ENCODE measurements at regions not wholly inside any gene's neighbourhood (a gene's known extent, or its start where the extent isn't known, plus 50 kb on each side); places are given as distances from the start of the nearest gene placed in this dataset.

GRCh38 chr3:66713921-66714320 is 213.1 kb upstream of the LRIG1 start:
- Mint-ChIP-seq H3K9me3 (no peaks in the 10 kb centered on the region), H3K36me3 (ENCODE audit: low read depth) (no peaks in the 10 kb centered on the region), H3K4me1 (ENCODE audit: low read depth) (no peaks in the 10 kb centered on the region), H3K27me3 (ENCODE audit: insufficient read depth) (peaks cover 6% of the 10 kb centered on the region; the same call in 1 of the 2 replicates), H3K27ac (no peak overlapping the region), H3K4me3 (no peak overlapping the region)
- no peak for TF ChIP-seq CTCF (IDR thresholded peaks at IDR 0.05)
- no peak for DNase-seq

GRCh38 chr3:66715806-66716205 is 215.0 kb upstream of the LRIG1 start:
- no peak overlapping the region for H3K27ac Mint-ChIP-seq
- no peaks in the 10 kb centered on the region for H3K36me3 Mint-ChIP-seq (ENCODE audit: low read depth)
- DNase-seq, result no peak
- no peaks in the 10 kb centered on the region for H3K9me3 Mint-ChIP-seq
- no peak for TF ChIP-seq CTCF (IDR thresholded peaks at IDR 0.05)
- H3K4me3 Mint-ChIP-seq, result no peak overlapping the region
- no peaks in the 10 kb centered on the region for H3K4me1 Mint-ChIP-seq (ENCODE audit: low read depth)
- H3K27me3 Mint-ChIP-seq (ENCODE audit: insufficient read depth), result peaks cover 4% of the 10 kb centered on the region; the same call in 1 of the 2 replicates

- no peak for TF ChIP-seq CTCF (IDR thresholded peaks at IDR 0.05)
- H3K36me3 Mint-ChIP-seq (ENCODE audit: low read depth), result no peaks in the 10 kb centered on the region
- no peaks in the 10 kb centered on the region for H3K9me3 Mint-ChIP-seq
- H3K27me3 Mint-ChIP-seq (ENCODE audit: insufficient read depth), result 0 out of 2 replicates have a peak, but pooled peaks cover 2% of the 10 kb centered on the region
- peaks cover 8% of the 10 kb centered on the region for H3K4me1 Mint-ChIP-seq (ENCODE audit: low read depth)
- H3K4me3 Mint-ChIP-seq, result no peak overlapping the region
- DNase-seq, result no peak
- H3K27ac Mint-ChIP-seq, result no peak overlapping the region
Measured at GRCh38 chr3:66717806-66718205, 217.0 kb upstream of the LRIG1 start.

GRCh38 chr3:66719796-66720356 is 219.1 kb upstream of the LRIG1 start:
- Mint-ChIP-seq H3K9me3 (no peaks in the 10 kb centered on the region), H3K27ac (no peak overlapping the region), H3K36me3 (ENCODE audit: low read depth) (no peaks in the 10 kb centered on the region), H3K4me3 (no peak overlapping the region), H3K27me3 (ENCODE audit: insufficient read depth) (0 out of 2 replicates have a peak, but pooled peaks cover 2% of the 10 kb centered on the region), H3K4me1 (ENCODE audit: low read depth) (peaks cover 16% of the 10 kb centered on the region)
- TF ChIP-seq CTCF (IDR thresholded peaks at IDR 0.05), result no peak
- DNase-seq, result no peak

- Mint-ChIP-seq H3K4me3 (no peak overlapping the region), H3K27me3 (ENCODE audit: insufficient read depth) (0 out of 2 replicates have a peak, but pooled peaks cover 2% of the 10 kb centered on the region), H3K36me3 (ENCODE audit: low read depth) (no peaks in the 10 kb centered on the region), H3K27ac (no peak overlapping the region), H3K9me3 (no peaks in the 10 kb centered on the region), H3K4me1 (ENCODE audit: low read depth) (peaks cover 16% of the 10 kb centered on the region)
- TF ChIP-seq CTCF (IDR thresholded peaks at IDR 0.05), result no peak
- DNase-seq, result no peak
Measured at GRCh38 chr3:66720508-66720907, 219.7 kb upstream of the LRIG1 start.
